Activated CD8-positive, alpha-beta memory T cell treated with anti-CD3 and anti-CD28 coated beads for 1 hour (primary cell): ENCODE measurements at regions not wholly inside any gene's neighbourhood (a gene's known extent, or its start where the extent isn't known, plus 50 kb on each side); places are given as distances from the start of the nearest gene placed in this dataset.
"Not testable (repeated sequence)": the region's sequence is repeated elsewhere in the genome, so short reads cannot be mapped to it uniquely, and the experiment has no call there.

Experiments used
- DNase-seq, 2 donors: peaks; one replicate each; pipeline ENCODE4 v3.0.0-alpha.2; 2020; ENCODE audit warnings: low read depth in 1 of 2; ENCODE audit errors: extremely low read depth in 1 of 2

DNA sequence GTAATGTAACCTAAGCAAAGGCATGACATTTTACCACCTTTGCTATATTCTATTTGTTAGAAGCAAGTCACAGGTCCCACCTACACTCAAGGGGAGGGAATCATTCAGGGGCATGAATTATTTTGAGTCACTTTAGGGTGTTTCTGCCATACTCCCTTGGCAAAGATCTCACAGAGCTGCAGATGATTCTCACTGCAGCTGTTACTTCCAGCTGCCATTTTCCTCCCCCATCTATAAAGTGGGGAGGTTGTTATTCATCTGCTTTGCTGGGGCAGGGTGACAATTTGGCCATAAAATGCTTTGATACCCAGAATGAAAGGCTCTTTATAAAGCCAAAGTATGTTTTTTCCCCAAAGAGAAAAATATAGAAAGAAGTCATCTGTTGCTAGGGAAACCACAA, 136.5 kb upstream of the SMIM31 start:
- no peak for DNase-seq

DNA sequence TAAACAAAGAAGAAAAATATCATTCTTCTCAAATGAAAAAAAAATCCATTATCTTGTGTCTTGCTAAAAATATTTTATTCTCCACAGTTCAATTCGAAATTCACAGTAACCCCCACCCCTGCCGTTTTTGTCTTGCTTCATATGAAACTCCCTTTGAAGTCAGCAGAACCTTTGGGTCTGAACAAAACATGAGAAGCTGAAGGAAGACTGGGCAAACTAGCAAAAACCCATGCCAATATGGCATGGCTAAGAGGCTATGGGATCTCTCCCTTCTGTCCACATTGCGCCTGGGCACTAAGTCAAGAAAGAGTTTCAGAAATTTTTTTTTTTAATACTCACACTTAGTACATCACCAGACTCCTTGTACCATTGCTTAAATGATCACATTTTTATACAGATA, 136.0 kb upstream of the SMIM31 start:
- no peak for DNase-seq

DNA sequence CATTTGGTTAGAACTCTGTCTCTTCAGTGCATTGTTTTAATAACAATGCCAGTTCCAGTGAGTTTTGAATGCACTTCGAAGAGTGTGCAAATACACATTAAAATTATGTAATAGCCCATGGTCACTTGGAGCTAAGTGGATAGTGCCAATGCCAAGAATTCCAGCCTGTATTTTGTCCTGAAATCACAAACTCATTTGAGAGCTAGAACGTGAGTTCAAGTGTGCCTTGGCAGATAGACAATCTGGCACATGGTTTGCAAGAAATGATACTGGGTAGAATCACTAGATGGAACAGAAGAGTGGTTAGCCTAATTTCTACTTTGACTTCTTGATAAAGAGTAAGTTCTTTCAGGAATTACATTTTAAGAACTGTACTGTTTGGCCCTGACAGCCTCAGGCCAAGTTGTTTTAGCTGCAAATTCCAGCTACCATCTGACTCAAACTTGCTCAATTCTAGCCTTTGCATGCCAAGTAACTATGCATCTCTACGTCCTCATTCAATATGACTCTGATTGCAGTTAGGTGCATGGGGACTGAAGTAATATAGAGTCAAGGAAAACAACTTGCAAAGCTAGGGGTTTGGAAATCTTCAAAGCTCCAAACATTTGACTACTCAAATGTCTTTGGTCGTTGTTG, 131.9 kb upstream of the SMIM31 start:
- no peak for DNase-seq

DNA sequence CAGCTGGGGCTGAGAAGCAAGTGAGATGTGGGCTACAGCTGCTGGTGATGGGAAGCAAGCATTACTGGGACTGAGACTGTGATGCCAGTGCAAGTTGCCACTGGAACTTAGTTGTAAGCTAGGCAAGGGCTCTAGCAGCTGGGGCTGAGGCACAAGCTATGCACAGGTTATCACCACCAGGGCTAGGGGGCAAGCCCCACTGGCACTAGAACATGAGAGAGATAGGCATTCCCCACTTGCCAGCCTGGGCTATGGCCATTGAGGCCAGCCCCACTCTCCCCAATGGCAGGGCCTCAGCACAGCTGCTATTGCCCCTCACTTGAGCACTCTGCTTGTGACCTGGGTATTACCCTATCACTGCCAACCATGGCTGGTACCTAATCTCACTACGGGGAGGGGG, 130.8 kb upstream of the SMIM31 start:
- no peak for DNase-seq

DNA sequence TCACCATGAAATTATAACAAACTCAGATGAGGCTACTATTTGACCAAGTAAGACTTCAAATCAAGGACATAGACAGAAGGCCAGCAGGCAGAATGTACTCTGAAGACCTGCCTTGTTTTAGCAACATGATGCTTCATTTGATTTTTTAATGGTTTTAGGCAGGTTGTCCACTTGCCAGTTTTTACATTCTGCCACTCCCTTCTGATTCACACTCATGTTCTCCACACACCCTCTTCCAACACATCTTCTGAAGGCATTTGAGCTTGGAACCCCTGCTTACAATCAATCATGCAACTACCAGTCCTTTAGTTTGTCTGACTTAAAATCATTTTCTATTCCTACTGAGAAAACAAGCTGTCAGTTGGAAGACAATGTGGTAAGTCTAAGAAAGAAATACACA, 114.9 kb upstream of the SMIM31 start:
- no peak for DNase-seq

DNA sequence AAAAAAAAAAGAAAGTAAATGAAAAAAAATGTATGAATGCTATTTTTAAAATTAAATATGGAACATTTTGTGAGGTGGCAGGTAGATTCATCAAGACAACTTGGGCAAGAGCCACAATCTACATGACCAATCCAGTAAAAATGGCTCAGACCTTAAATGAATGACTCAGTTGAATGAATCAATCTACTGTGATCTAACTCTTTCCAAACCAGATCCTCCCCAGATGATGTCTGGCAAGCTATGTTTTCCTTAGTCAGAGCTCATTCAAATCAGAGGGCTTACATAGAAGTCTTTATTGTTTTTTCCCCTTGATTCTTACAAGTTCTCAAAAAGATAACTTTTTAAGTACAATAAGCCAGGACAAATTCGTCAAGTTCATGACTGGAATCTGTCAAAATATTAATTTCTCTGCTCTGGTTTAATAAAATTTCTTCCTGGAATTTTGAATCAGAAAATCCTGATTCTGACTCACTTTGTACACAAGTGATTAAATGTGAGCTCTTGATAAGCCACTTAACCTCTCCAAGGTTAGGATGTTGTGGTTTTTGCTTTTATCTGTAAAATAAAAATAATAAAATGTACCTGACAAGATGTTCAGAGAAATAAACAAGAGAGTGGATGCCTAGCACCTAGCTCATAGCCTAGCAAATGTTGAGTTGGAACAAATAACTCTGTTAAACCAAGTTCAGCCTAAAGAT, 105.6 kb upstream of the SMIM31 start:
- no peak for DNase-seq

DNA sequence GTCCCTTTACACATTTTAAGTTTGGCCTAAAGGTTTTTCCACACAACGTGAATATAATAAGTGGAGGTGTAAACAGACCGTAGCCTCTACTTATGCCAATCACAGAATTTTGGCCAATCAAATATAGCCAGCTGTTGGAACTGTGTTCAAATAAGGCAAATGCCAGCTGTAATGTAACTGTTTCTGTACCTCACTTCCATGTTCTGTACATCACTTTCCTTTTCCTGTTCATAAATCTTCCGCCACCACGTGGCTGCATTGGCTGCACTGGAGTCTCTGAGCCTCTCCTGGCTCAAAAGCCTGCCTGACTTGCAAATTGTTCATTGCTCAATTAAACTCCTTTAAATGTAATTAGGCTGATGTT, 105.1 kb upstream of the SMIM31 start:
- DNase-seq = no peak

DNA sequence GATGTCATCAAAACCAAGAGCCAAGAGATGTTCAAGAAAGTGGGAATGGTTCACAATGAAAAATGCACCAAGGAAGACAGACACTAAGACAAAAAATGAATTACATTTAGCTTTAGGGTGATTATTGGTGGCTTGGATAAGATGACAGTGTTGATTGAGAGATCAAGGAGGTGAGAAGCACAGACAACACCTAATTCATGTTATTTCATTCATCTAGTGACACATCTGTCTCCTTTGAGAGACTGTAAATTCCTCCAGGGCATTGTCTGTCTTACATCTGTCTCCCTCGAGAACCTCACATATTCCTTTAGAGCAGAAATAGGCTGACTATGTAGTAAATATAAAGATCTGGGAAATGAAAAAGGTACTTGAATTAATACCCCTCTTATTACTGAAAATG, 94.2 kb upstream of the SMIM31 start:
- no peak for DNase-seq

DNA sequence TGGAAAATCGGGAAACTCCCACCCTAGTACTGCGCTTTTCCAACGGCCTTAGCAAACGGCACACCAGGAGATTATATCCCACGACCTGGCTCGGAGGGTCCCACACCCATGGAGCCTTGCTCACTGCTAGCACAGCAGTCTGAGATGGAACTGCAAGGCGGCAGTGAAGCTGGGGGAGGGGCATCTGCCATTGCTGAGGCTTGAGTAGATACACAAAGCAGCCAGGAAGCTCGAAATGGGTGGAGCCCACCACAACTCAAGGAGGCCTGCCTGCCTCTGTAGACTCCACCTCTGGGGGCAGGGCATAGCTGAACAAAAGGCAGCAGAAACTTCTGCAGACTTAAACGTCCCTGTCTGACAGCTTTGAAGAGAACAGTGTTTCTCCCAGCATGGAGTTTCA, 77.8 kb upstream of the SMIM31 start:
- not testable (repeated sequence) for DNase-seq

DNA sequence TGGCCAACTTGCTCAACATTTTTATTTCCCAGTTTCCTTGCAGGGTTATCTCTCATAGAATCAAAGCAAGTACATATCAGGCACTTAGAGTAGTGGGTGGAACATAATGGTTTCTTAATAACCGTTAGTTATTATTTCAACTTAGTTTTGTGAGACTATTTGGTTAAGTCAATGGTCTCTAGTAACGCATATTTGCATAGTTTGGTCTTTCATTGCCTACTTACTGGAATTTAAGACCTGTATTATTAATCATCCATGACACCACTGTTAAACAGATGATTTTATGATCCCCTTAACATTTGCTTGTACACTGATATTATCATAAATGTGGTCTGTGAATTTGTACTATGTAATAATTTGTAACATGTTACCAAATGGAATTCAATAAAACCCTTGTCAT, 70.9 kb upstream of the SMIM31 start:
- DNase-seq = no peak

DNA sequence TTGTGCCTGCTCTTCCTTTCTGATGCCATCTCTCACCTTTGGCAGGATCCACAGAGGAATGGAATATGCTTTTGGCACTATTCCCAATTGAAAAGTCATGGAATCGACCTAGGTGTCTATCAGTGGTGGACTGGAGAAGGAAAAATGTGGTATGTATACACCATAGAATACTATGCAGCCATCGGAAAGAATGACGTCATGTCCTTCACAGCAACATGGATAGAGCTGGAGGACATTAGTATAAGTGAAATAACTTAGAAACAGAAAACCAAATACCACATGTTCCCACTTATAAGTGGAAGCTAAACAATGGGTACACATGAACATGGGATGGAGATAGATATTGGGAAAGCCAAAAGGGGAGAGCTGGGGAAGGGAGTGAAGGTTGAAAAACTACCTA, 58.3 kb upstream of the SMIM31 start:
- DNase-seq = no peak

DNA sequence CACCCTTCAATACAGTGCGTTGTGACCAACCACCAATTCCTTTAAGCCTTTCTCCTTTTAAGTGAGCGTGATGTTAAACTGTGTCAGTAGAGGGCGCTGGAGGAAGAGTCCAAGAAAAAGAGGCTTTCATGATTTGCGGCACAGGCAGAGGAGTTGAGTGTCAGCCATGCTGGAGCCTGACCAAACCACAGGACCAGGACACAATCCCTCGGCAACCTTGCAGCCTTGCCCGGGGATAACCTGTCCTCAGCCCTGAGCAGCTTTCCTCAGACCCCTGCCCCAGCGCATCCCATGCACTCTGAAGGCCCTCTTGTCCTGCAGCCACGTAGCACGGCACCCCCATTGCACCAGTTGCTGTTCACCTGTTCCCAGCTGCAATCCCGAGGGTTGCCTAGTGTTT, 53.5 kb upstream of the SMIM31 start:
- DNase-seq = no peak

DNA sequence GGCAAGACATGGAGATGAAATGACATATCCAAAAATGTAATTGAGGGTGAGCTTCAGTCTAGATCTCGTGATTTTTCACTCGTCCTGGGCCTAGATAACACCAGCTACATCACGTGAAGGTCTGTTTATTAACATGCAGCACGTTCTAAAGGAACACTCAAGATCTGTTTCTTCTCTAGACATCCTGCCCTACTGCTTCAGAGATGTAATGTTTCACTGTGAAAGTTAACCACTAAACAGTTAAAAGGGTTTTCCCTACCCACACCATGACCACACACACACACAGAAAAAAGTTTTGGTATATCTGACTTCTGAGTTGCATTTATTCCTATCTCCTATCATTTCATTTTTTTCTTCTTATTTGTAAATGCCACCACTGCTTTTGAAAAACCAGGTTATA, 52.3 kb upstream of the SMIM31 start:
- DNase-seq = no peak
